Ishikawa (cell line): ENCODE measurements at regions not wholly inside any gene's neighbourhood (a gene's known extent, or its start where the extent isn't known, plus 50 kb on each side); places are given as distances from the start of the nearest gene placed in this dataset.

Experiments
- MAX ChIP-seq: IDR thresholded peaks from 2 replicates; pipeline ENCODE4 v1.6.1; 2012
- TCF12 ChIP-seq: IDR thresholded peaks from 2 replicates; pipeline ENCODE4 v1.6.1; 2012; ENCODE audit warnings: low read depth
- TEAD4 ChIP-seq: IDR thresholded peaks from 2 replicates; pipeline ENCODE4 v1.6.1; 2012
- ZBTB7A ChIP-seq: IDR thresholded peaks from 2 replicates; pipeline ENCODE4 v1.6.1; 2012; ENCODE audit warnings: low read depth
- TF ChIP-seq, protein P1 (sequence below): IDR thresholded peaks from 2 replicates; pipeline ENCODE4 v1.6.1; 2012; ENCODE audit warnings: low read depth, mild to moderate bottlenecking

GRCh38 chr5:148880696-148881095, 54.3 kb downstream of the ADRB2 start:
- TF ChIP-seq TCF12 (no peak), MAX (0 out of 2 replicates have a peak, but pooled peaks have one; percentile 16), ZBTB7A (no peak), TEAD4 (no peak)
- TF ChIP-seq, protein P1, sequence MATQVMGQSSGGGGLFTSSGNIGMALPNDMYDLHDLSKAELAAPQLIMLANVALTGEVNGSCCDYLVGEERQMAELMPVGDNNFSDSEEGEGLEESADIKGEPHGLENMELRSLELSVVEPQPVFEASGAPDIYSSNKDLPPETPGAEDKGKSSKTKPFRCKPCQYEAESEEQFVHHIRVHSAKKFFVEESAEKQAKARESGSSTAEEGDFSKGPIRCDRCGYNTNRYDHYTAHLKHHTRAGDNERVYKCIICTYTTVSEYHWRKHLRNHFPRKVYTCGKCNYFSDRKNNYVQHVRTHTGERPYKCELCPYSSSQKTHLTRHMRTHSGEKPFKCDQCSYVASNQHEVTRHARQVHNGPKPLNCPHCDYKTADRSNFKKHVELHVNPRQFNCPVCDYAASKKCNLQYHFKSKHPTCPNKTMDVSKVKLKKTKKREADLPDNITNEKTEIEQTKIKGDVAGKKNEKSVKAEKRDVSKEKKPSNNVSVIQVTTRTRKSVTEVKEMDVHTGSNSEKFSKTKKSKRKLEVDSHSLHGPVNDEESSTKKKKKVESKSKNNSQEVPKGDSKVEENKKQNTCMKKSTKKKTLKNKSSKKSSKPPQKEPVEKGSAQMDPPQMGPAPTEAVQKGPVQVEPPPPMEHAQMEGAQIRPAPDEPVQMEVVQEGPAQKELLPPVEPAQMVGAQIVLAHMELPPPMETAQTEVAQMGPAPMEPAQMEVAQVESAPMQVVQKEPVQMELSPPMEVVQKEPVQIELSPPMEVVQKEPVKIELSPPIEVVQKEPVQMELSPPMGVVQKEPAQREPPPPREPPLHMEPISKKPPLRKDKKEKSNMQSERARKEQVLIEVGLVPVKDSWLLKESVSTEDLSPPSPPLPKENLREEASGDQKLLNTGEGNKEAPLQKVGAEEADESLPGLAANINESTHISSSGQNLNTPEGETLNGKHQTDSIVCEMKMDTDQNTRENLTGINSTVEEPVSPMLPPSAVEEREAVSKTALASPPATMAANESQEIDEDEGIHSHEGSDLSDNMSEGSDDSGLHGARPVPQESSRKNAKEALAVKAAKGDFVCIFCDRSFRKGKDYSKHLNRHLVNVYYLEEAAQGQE = peak; percentile 79
